HuH-7 (cell line): ENCODE measurements at regions not wholly inside any gene's neighbourhood (a gene's known extent, or its start where the extent isn't known, plus 50 kb on each side); places are given as distances from the start of the nearest gene placed in this dataset.
"Not testable (repeated sequence)": the region's sequence is repeated elsewhere in the genome, so short reads cannot be mapped to it uniquely, and the experiment has no call there.

Source experiments
- DNase-seq: peaks from one replicate; pipeline ENCODE4 v3.0.0; 2011; ENCODE audit warnings: low spot score

- no peak for DNase-seq
Measured at GRCh38 chr9:80521151-80521550, 949.4 kb downstream of the TLE4 start.

- no peak for DNase-seq
Measured at GRCh38 chr9:80520231-80520630, 948.5 kb downstream of the TLE4 start.

GRCh38 chr9:80518441-80518840, 946.7 kb downstream of the TLE4 start:
- no peak for DNase-seq

GRCh38 chr9:80516679-80517078, 944.9 kb downstream of the TLE4 start:
- DNase-seq = no peak

- no peak for DNase-seq
Measured at GRCh38 chr9:80509358-80509757, 937.6 kb downstream of the TLE4 start.

- no peak for DNase-seq
Measured at GRCh38 chr9:80507611-80508010, 935.8 kb downstream of the TLE4 start.

- no peak for DNase-seq
Measured at GRCh38 chr9:80504601-80505230, 933.0 kb downstream of the TLE4 start.

GRCh38 chr9:80503671-80504281, 932.0 kb downstream of the TLE4 start:
- DNase-seq = no peak

GRCh38 chr9:80502306-80502705, 930.5 kb downstream of the TLE4 start:
- no peak for DNase-seq

- DNase-seq = no peak
Measured at GRCh38 chr9:80501635-80502034, 929.9 kb downstream of the TLE4 start.

GRCh38 chr9:80500300-80500699, 928.5 kb downstream of the TLE4 start:
- DNase-seq = no peak

- DNase-seq = no peak
Measured at GRCh38 chr9:80498001-80498555, 926.3 kb downstream of the TLE4 start.

- DNase-seq = no peak
Measured at GRCh38 chr9:80496901-80497556, 925.3 kb downstream of the TLE4 start.

GRCh38 chr9:80493258-80493657, 921.5 kb downstream of the TLE4 start:
- no peak for DNase-seq

GRCh38 chr9:80492221-80492620, 920.5 kb downstream of the TLE4 start:
- DNase-seq = no peak

- no peak for DNase-seq
Measured at GRCh38 chr9:80491086-80491696, 919.4 kb downstream of the TLE4 start.

- DNase-seq = no peak
Measured at GRCh38 chr9:80489329-80489728, 917.6 kb downstream of the TLE4 start.

- DNase-seq = no peak
Measured at GRCh38 chr9:80485420-80486250, 913.9 kb downstream of the TLE4 start.

GRCh38 chr9:80482251-80482650, 910.5 kb downstream of the TLE4 start:
- DNase-seq = not testable (repeated sequence)

GRCh38 chr9:80467632-80468031, 895.9 kb downstream of the TLE4 start:
- no peak for DNase-seq

GRCh38 chr9:80465556-80465955, 893.8 kb downstream of the TLE4 start:
- no peak for DNase-seq

- DNase-seq = no peak
Measured at GRCh38 chr9:80449513-80449912, 877.7 kb downstream of the TLE4 start.
